ENCODE measurements at regions not wholly inside any gene's neighbourhood (a gene's known extent, or its start where the extent isn't known, plus 50 kb on each side); places are given as distances from the start of the nearest gene placed in this dataset.
"Not testable (repeated sequence)": the region's sequence is repeated elsewhere in the genome, so short reads cannot be mapped to it uniquely, and the experiment has no call there.

- DNase-seq (ENCODE audit: low read depth), result no peak
- TF ChIP-seq CTCF (IDR thresholded peaks at IDR 0.05; ENCODE audit: insufficient read depth, low read depth, low read length, missing control alignments), result no peak
- H3K4me3 ChIP-seq (ENCODE audit: low read depth, low read length), result no peak overlapping the region
Measured at GRCh38 chr12:17571047-17571446, 518.9 kb downstream of the RERGL start.

GRCh38 chr12:17564630-17565029 is 525.4 kb downstream of the RERGL start:
- DNase-seq (ENCODE audit: low read depth); H3K4me3 ChIP-seq (ENCODE audit: low read depth, low read length): not testable (repeated sequence)

GRCh38 chr12:17550011-17550410 is 540.0 kb downstream of the RERGL start:
- DNase-seq (ENCODE audit: low read depth), result no peak
- no peak overlapping the region for H3K4me3 ChIP-seq (ENCODE audit: low read depth, low read length)
- no peak for TF ChIP-seq CTCF (IDR thresholded peaks at IDR 0.05; ENCODE audit: insufficient read depth, low read depth, low read length, missing control alignments)

- no peak overlapping the region for H3K4me3 ChIP-seq (ENCODE audit: low read depth, low read length)
- TF ChIP-seq CTCF (IDR thresholded peaks at IDR 0.05; ENCODE audit: insufficient read depth, low read depth, low read length, missing control alignments), result no peak
- no peak for DNase-seq (ENCODE audit: low read depth)
Measured at GRCh38 chr12:17540921-17541320, 549.1 kb downstream of the RERGL start.

GRCh38 chr12:17528394-17528793 is 561.6 kb downstream of the RERGL start:
- no peak for DNase-seq (ENCODE audit: low read depth)
- TF ChIP-seq CTCF (IDR thresholded peaks at IDR 0.05; ENCODE audit: insufficient read depth, low read depth, low read length, missing control alignments), result no peak
- H3K4me3 ChIP-seq (ENCODE audit: low read depth, low read length), result no peak overlapping the region

- DNase-seq (ENCODE audit: low read depth), result no peak
- no peak overlapping the region for H3K4me3 ChIP-seq (ENCODE audit: low read depth, low read length)
- no peak for TF ChIP-seq CTCF (IDR thresholded peaks at IDR 0.05; ENCODE audit: insufficient read depth, low read depth, low read length, missing control alignments)
Measured at GRCh38 chr12:17527021-17527420, 563.0 kb downstream of the RERGL start.

GRCh38 chr12:17511369-17511768 is 578.6 kb downstream of the RERGL start:
- no peak overlapping the region for H3K4me3 ChIP-seq (ENCODE audit: low read depth, low read length)
- no peak for TF ChIP-seq CTCF (IDR thresholded peaks at IDR 0.05; ENCODE audit: insufficient read depth, low read depth, low read length, missing control alignments)
- no peak for DNase-seq (ENCODE audit: low read depth)

GRCh38 chr12:17507336-17507735 is 582.7 kb downstream of the RERGL start:
- no peak overlapping the region for H3K4me3 ChIP-seq (ENCODE audit: low read depth, low read length)
- TF ChIP-seq CTCF (IDR thresholded peaks at IDR 0.05; ENCODE audit: insufficient read depth, low read depth, low read length, missing control alignments), result no peak
- no peak for DNase-seq (ENCODE audit: low read depth)
